Neural progenitor cell (in vitro differentiated cells): ENCODE measurements at regions not wholly inside any gene's neighbourhood (a gene's known extent, or its start where the extent isn't known, plus 50 kb on each side); places are given as distances from the start of the nearest gene placed in this dataset.

Source experiments
- DNase-seq: peaks from one replicate; pipeline ENCODE4 v3.0.0-alpha.2; 2016; ENCODE audit warnings: low spot score
- H2AFZ ChIP-seq: fragments of 200-600 bp; sonication (generic); replicated peaks from 2 replicates; pipeline ENCODE4 v1.6.1; 2016; ENCODE audit warnings: antibody characterized with exemption
- H3F3A ChIP-seq: fragments of 200-600 bp; sonication (generic); 2 replicates; pipeline ENCODE4 v1.6.1; 2016; ENCODE audit warnings: antibody characterized with exemption, low read depth
- H3K27ac ChIP-seq: fragments of 200-600 bp; sonication (generic); 2 replicates; pipeline ENCODE4 v1.5.1; 2016; ENCODE audit warnings: mild to moderate bottlenecking
- H3K27me3 ChIP-seq: fragments of 200-600 bp; sonication (generic); 2 replicates; pipeline ENCODE4 v1.6.1; 2016; ENCODE audit warnings: mild to moderate bottlenecking, moderate library complexity
- H3K36me3 ChIP-seq: fragments of 200-600 bp; sonication (generic); 2 replicates; pipeline ENCODE4 v1.5.1; 2016
- H3K4me1 ChIP-seq: fragments of 200-600 bp; sonication (generic); 2 replicates; pipeline ENCODE4 v1.6.1; 2016; ENCODE audit warnings: mixed run types
- H3K4me2 ChIP-seq: fragments of 200-600 bp; sonication (generic); 2 replicates; pipeline ENCODE4 v1.6.1; 2016
- H3K4me3 ChIP-seq: fragments of 200-600 bp; sonication (generic); 2 replicates; pipeline ENCODE4 v1.5.1; 2016
- H3K79me2 ChIP-seq: fragments of 200-600 bp; sonication (generic); 2 replicates; pipeline ENCODE4 v1.6.1; 2016; ENCODE audit warnings: low read depth
- H3K9ac ChIP-seq: fragments of 200-600 bp; sonication (generic); 2 replicates; pipeline ENCODE4 v1.6.1; 2016
- H3K9me3 ChIP-seq: fragments of 200-600 bp; sonication (generic); 2 replicates; pipeline ENCODE4 v1.5.1; 2016; ENCODE audit warnings: low read depth
- H4K20me1 ChIP-seq: fragments of 200-600 bp; sonication (generic); 2 replicates; pipeline ENCODE4 v1.6.1; 2016; ENCODE audit warnings: low read depth
- H3K27ac Mint-ChIP-seq: 3 replicates; pipeline ENCODE4 v1.8.0; 2021; ENCODE audit warnings: mixed read lengths
- H3K27me3 Mint-ChIP-seq: 2 replicates; pipeline ENCODE4 v1.8.0; 2022; ENCODE audit warnings: low read depth, mild to moderate bottlenecking, inconsistent platforms, moderate library complexity, mixed read lengths; ENCODE audit not compliant: insufficient read depth
- H3K36me3 Mint-ChIP-seq: 3 replicates; pipeline ENCODE4 v1.8.0; 2021; ENCODE audit warnings: mixed read lengths
- H3K4me1 Mint-ChIP-seq: 3 replicates; pipeline ENCODE4 v1.8.0; 2021; ENCODE audit warnings: mixed read lengths
- H3K4me3 Mint-ChIP-seq: 3 replicates; pipeline ENCODE4 v1.8.0; 2021; ENCODE audit warnings: mild to moderate bottlenecking, moderate library complexity, mixed read lengths
- H3K9me3 Mint-ChIP-seq: 3 replicates; pipeline ENCODE4 v1.8.0; 2020; ENCODE audit warnings: mixed read lengths
- EZH2 ChIP-seq: fragments of 200-600 bp; sonication (generic); IDR thresholded peaks from 2 replicates; pipeline ENCODE4 v1.6.1; 2017; ENCODE audit warnings: antibody characterized with exemption, mild to moderate bottlenecking, moderate library complexity
- EZH2phosphoT487 ChIP-seq: fragments of 200-600 bp; sonication (generic); IDR thresholded peaks from 2 replicates; pipeline ENCODE4 v1.6.1; 2017; ENCODE audit warnings: antibody characterized with exemption
- TF ChIP-seq, protein P1 (sequence below): fragments of 200-600 bp; sonication (generic); IDR thresholded peaks from 2 replicates; pipeline ENCODE4 v1.5.1; 2017; ENCODE audit warnings: antibody characterized with exemption, mild to moderate bottlenecking

DNA sequence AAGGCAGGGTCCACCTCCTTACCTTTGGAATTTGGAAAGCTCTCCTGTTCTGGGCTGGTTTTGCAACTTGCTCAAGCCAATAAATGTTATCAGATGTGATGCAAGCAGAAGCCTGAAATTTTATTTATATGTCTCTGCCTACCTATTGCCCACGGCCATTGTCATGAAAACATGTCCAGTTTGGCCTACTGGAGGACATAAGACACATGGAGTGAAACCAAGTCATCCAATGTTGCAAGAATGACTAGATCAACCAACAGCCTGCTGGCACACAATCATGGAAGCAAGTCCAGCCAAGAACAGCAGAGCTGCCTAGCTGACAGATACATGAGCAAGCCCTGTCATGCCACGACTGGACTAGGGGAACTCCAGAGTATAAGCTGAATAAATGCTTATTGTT, 56.7 kb upstream of the IRAK1BP1 start:
- H3K9ac ChIP-seq = no peak overlapping the region
- H3K27me3 ChIP-seq = no peaks in the 10 kb centered on the region
- no peak overlapping the region for H3K27ac ChIP-seq
- H3K9me3 ChIP-seq = no peaks in the 10 kb centered on the region
- H3K79me2 ChIP-seq = no peaks in the 10 kb centered on the region
- H4K20me1 ChIP-seq = no peaks in the 10 kb centered on the region
- no peak overlapping the region for H2AFZ ChIP-seq
- no peaks in the 10 kb centered on the region for H3K9me3 Mint-ChIP-seq
- no peak for DNase-seq
- H3K4me2 ChIP-seq = no peak overlapping the region
- no peaks in the 10 kb centered on the region for H3K36me3 ChIP-seq
- peaks cover 9% of the 10 kb centered on the region for H3K27me3 Mint-ChIP-seq
- H3K4me1 ChIP-seq = no peaks in the 10 kb centered on the region
- TF ChIP-seq EZH2phosphoT487 (no peak), EZH2 (no peak)
- TF ChIP-seq, protein P1, sequence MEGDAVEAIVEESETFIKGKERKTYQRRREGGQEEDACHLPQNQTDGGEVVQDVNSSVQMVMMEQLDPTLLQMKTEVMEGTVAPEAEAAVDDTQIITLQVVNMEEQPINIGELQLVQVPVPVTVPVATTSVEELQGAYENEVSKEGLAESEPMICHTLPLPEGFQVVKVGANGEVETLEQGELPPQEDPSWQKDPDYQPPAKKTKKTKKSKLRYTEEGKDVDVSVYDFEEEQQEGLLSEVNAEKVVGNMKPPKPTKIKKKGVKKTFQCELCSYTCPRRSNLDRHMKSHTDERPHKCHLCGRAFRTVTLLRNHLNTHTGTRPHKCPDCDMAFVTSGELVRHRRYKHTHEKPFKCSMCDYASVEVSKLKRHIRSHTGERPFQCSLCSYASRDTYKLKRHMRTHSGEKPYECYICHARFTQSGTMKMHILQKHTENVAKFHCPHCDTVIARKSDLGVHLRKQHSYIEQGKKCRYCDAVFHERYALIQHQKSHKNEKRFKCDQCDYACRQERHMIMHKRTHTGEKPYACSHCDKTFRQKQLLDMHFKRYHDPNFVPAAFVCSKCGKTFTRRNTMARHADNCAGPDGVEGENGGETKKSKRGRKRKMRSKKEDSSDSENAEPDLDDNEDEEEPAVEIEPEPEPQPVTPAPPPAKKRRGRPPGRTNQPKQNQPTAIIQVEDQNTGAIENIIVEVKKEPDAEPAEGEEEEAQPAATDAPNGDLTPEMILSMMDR = no peak
- H3K27ac Mint-ChIP-seq = no peak overlapping the region
- H3K4me1 Mint-ChIP-seq = no peaks in the 10 kb centered on the region
- no peaks in the 10 kb centered on the region for H3K36me3 Mint-ChIP-seq
- no peak overlapping the region for H3K4me3 ChIP-seq
- no peak overlapping the region for H3K4me3 Mint-ChIP-seq
- no peaks in the 10 kb centered on the region for H3F3A ChIP-seq
